BLaER1 treated with 17β-estradiol and CSF1 and Interleukin-3, amounts not matched to agents 10 nM and 100 nM (cell line): ENCODE measurements at regions not wholly inside any gene's neighbourhood (a gene's known extent, or its start where the extent isn't known, plus 50 kb on each side); places are given as distances from the start of the nearest gene placed in this dataset.

Source experiments
- H3K27ac ChIP-seq, 11 experiments: shearing (Covaris generic); formaldehyde crosslinking; 2 replicates each; pipeline ENCODE4 v1.8.1; 2022
- H3K27me3 ChIP-seq, 11 experiments: shearing (Covaris generic); formaldehyde crosslinking; 2 replicates each; pipeline ENCODE4 v1.8.1; 2022
- H3K36me3 ChIP-seq, 11 experiments: shearing (Covaris generic); formaldehyde crosslinking; 2 replicates each; pipeline ENCODE4 v1.8.1; 2022
- H3K4me1 ChIP-seq, 10 experiments: shearing (Covaris generic); formaldehyde crosslinking; 2 replicates each; pipeline ENCODE4 v1.8.1; 2022
- H3K4me2 ChIP-seq, 11 experiments: shearing (Covaris generic); formaldehyde crosslinking; 2 replicates each; pipeline ENCODE4 v1.8.1; 2022
- H3K4me3 ChIP-seq, 10 experiments: shearing (Covaris generic); formaldehyde crosslinking; 2 replicates each; pipeline ENCODE4 v1.8.1; 2022
- H3K9ac ChIP-seq, 11 experiments: shearing (Covaris generic); formaldehyde crosslinking; 2 replicates each; pipeline ENCODE4 v1.8.1; 2022
- H3K9me3 ChIP-seq, 11 experiments: shearing (Covaris generic); formaldehyde crosslinking; replicated peaks in 1 of 11; 2 replicates each; pipeline ENCODE4 v1.8.1; 2022
- H4K20me1 ChIP-seq, 11 experiments: shearing (Covaris generic); formaldehyde crosslinking; 2 replicates each; pipeline ENCODE4 v1.8.1; 2022
- Cebpa-rat ChIP-seq, 11 experiments: shearing (Covaris generic); IDR thresholded peaks; 2 replicates each; pipeline ENCODE4 v1.8.1; 2022

- no peak overlapping the region for H3K4me2 ChIP-seq
- H3K4me1 ChIP-seq = no peaks in the 10 kb centered on the region
- no peak for TF ChIP-seq Cebpa-rat (IDR thresholded peaks at IDR 0.05)
- no peak overlapping the region for H3K4me3 ChIP-seq
- H3K27ac ChIP-seq = no peak overlapping the region
- H3K27me3 ChIP-seq = no peaks in the 10 kb centered on the region
- no peak overlapping the region for H3K9ac ChIP-seq
- H4K20me1 ChIP-seq = no peaks in the 10 kb centered on the region
- no peaks in the 10 kb centered on the region for H3K36me3 ChIP-seq
- H3K9me3 ChIP-seq = no peaks in the 10 kb centered on the region
Measured at GRCh38 chr2:226489775-226490541, 309.7 kb downstream of the IRS1 start.

GRCh38 chr2:226488034-226488433 is 311.6 kb downstream of the IRS1 start:
- no peak for TF ChIP-seq Cebpa-rat (IDR thresholded peaks at IDR 0.05)
- H4K20me1 ChIP-seq = no peaks in the 10 kb centered on the region
- no peaks in the 10 kb centered on the region for H3K9me3 ChIP-seq
- no peak overlapping the region for H3K9ac ChIP-seq
- H3K27ac ChIP-seq = no peak overlapping the region
- H3K4me2 ChIP-seq = no peak overlapping the region
- no peaks in the 10 kb centered on the region for H3K27me3 ChIP-seq
- no peak overlapping the region for H3K4me3 ChIP-seq
- no peaks in the 10 kb centered on the region for H3K36me3 ChIP-seq
- no peaks in the 10 kb centered on the region for H3K4me1 ChIP-seq

- no peak overlapping the region for H3K27ac ChIP-seq
- no peaks in the 10 kb centered on the region for H3K36me3 ChIP-seq
- no peak overlapping the region for H3K4me2 ChIP-seq
- no peaks in the 10 kb centered on the region for H3K27me3 ChIP-seq
- H4K20me1 ChIP-seq = no peaks in the 10 kb centered on the region
- no peaks in the 10 kb centered on the region for H3K4me1 ChIP-seq
- H3K9ac ChIP-seq = no peak overlapping the region
- no peak overlapping the region for H3K4me3 ChIP-seq
- no peaks in the 10 kb centered on the region for H3K9me3 ChIP-seq
- no peak for TF ChIP-seq Cebpa-rat (IDR thresholded peaks at IDR 0.05)
Measured at GRCh38 chr2:226487573-226487972, 312.0 kb downstream of the IRS1 start.

- H3K4me1 ChIP-seq = no peaks in the 10 kb centered on the region
- no peak overlapping the region for H3K9ac ChIP-seq
- no peak overlapping the region for H3K4me3 ChIP-seq
- H3K9me3 ChIP-seq = no peaks in the 10 kb centered on the region
- H3K4me2 ChIP-seq = no peak overlapping the region
- no peaks in the 10 kb centered on the region for H3K27me3 ChIP-seq
- no peak for TF ChIP-seq Cebpa-rat (IDR thresholded peaks at IDR 0.05)
- no peaks in the 10 kb centered on the region for H3K36me3 ChIP-seq
- H3K27ac ChIP-seq = no peak overlapping the region
- no peaks in the 10 kb centered on the region for H4K20me1 ChIP-seq
Measured at GRCh38 chr2:226483745-226484619, 315.6 kb downstream of the IRS1 start.

- no peak overlapping the region for H3K4me3 ChIP-seq
- no peaks in the 10 kb centered on the region for H3K9me3 ChIP-seq
- no peak for TF ChIP-seq Cebpa-rat (IDR thresholded peaks at IDR 0.05)
- H3K4me2 ChIP-seq = no peak overlapping the region
- H3K4me1 ChIP-seq = no peaks in the 10 kb centered on the region
- H4K20me1 ChIP-seq = no peaks in the 10 kb centered on the region
- H3K36me3 ChIP-seq = no peaks in the 10 kb centered on the region
- H3K9ac ChIP-seq = no peak overlapping the region
- H3K27ac ChIP-seq = no peak overlapping the region
- no peaks in the 10 kb centered on the region for H3K27me3 ChIP-seq
Measured at GRCh38 chr2:226483143-226483542, 316.5 kb downstream of the IRS1 start.

GRCh38 chr2:226478109-226478809 is 321.4 kb downstream of the IRS1 start:
- Histone ChIP-seq H3K4me1 (no peaks in the 10 kb centered on the region), H3K9ac (no peak overlapping the region), H3K36me3 (no peaks in the 10 kb centered on the region), H3K27me3 (no peaks in the 10 kb centered on the region), H4K20me1 (no peaks in the 10 kb centered on the region), H3K27ac (no peak overlapping the region), H3K4me2 (no peak overlapping the region), H3K9me3 (peaks cover 0 to under 1% (median 0%) of the 10 kb centered on the region in 11 experiments; a peak in 2 of 22 replicates), H3K4me3 (no peak overlapping the region)
- TF ChIP-seq Cebpa-rat (IDR thresholded peaks at IDR 0.05) = no peak

- H4K20me1 ChIP-seq = no peaks in the 10 kb centered on the region
- H3K36me3 ChIP-seq = no peaks in the 10 kb centered on the region
- no peak overlapping the region for H3K9ac ChIP-seq
- peaks cover 0 to 4% (median 0%) of the 10 kb centered on the region in 11 experiments; a peak in 2 of 22 replicates for H3K9me3 ChIP-seq
- H3K27ac ChIP-seq = no peak overlapping the region
- H3K4me2 ChIP-seq = no peak overlapping the region
- no peaks in the 10 kb centered on the region for H3K27me3 ChIP-seq
- no peak for TF ChIP-seq Cebpa-rat (IDR thresholded peaks at IDR 0.05)
- H3K4me3 ChIP-seq = no peak overlapping the region
- H3K4me1 ChIP-seq = no peaks in the 10 kb centered on the region
Measured at GRCh38 chr2:226477221-226478108, 322.2 kb downstream of the IRS1 start.

GRCh38 chr2:226475650-226476049 is 324.0 kb downstream of the IRS1 start:
- H3K4me2 ChIP-seq = no peak overlapping the region
- no peak overlapping the region for H3K4me3 ChIP-seq
- H3K27ac ChIP-seq = no peak overlapping the region
- H3K4me1 ChIP-seq = no peaks in the 10 kb centered on the region
- H3K27me3 ChIP-seq = no peaks in the 10 kb centered on the region
- H3K9ac ChIP-seq = no peak overlapping the region
- H4K20me1 ChIP-seq = no peaks in the 10 kb centered on the region
- H3K36me3 ChIP-seq = no peaks in the 10 kb centered on the region
- H3K9me3 ChIP-seq = peaks cover 0 to 4% (median 0%) of the 10 kb centered on the region in 11 experiments; a peak in 2 of 22 replicates
- no peak for TF ChIP-seq Cebpa-rat (IDR thresholded peaks at IDR 0.05)
